ENCODE measurements at regions not wholly inside any gene's neighbourhood (a gene's known extent, or its start where the extent isn't known, plus 50 kb on each side); places are given as distances from the start of the nearest gene placed in this dataset.

DNA sequence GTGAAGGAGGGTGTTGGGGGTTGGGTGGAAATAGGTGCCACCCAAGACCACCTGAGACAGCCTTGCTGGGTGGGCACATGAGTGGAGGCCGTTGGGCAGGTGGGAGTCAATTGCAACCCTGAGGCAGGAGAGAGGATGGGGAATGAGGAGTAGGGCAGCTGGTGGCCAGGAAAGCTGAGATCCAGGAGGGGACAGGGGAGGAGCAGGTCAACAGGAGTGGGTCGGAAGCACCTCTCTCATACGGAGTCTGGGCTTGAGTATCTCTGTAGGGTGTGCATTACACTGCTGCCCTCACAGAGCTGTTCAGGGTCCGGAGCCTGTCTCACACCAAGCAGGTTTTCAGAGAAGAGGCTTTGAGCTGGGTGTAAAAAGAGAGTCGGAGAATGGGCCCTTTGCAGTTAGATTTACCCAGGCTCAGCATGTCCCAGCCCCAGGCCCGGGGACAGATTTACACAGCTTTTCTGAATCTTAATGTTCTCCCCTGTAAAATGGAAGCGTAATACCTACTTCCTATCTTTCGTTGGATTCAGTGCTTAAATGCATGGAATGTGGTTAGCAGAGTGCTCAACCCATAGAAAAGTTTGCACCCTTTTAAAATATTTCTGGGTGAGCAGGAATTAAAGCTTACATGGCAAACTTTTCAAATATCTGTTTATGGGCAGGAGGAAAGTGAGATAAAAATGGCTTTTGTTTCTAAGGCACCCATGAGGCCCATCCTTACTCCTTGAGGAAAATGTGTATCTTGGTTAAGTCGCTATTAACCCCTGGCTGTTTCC lies 144.0 kb upstream of the MYCN start:
- no peak for DNase-seq

DNA sequence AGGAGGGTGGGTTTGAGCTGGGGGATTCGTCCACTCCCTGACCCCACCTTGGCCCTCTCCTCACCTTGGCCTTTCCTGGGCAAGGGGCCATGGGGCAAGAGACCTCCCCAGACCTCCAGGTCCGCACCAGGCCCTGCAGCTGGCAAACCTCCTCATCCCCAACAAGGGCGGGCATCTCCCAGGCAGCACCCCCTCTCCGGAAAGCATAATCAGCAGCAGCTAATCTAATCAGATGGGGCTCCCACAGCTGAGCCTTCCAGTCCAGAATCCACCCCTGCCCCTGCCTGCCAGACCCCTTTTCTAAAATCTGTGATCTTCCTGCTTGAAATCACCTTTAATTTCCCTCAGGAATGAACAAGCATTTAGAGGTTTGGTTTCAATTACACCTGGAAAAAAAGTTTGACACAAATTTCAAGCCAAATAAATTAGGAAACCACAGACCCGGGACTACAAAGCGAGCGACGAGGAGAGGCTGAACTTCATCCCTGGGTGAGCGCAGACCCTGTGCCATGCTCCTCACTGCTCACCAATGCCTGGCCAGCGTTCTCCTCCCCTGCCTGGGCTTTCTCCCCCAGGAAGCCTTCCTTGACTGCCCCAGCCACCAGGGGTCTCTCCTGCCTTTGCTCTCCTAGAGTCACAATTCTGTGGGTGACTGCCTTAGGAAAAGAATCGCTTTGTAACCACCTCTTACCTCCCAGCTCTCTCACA lies 143.0 kb upstream of the MYCN start:
- DNase-seq: peak; percentile 74

DNA sequence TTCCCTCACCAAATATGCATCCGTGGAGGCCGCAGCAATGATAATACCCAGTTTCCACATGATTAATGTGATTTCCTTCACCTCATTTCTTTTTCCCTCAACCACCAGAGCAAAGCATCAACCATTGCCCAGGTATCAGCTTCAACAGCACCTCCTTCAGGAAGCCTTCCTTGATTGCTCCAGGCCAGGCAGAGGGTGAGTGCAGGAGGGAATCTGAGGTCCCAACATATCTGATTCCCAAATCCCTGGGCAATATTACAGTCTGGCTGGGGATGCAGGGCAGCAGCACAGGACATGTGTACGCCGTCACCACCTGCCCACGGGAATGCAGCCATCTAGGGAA lies 142.4 kb upstream of the MYCN start:
- no peak for DNase-seq

DNA sequence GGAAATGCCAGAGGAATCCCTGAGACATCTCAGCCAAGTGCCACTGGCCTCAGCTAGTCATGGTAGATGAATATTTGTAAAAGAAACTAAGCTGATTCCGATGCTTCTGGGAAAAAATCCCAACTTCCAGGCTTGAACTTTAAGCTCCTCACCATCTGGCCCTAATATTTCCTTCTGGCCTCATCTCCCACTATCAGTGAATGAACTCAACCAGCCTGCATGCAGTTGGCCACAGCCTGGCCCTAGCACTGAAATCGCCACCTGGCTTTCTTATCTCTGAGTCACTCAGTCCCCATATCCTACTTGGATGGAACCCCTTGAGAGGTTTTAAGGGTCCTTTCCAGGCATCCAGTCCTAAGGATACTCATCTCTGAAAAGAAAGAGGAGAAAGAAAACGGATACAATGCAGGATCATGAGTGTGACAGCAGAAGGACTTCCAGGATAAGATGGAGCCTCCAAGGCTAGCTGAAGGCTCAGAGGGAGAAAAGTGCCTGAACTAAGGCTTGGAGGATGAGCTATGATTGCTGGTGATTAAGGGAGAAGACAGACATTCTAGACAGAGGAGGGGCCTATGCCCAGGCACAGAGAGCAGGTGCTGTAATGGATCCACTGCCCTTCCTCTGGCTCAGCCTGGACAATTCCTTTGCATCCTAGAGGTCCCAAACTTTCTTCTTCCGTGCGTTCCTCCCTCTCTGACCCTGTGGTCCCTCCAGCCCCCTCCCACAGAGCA lies 141.5 kb upstream of the MYCN start:
- DNase-seq: peak; percentile 80

DNA sequence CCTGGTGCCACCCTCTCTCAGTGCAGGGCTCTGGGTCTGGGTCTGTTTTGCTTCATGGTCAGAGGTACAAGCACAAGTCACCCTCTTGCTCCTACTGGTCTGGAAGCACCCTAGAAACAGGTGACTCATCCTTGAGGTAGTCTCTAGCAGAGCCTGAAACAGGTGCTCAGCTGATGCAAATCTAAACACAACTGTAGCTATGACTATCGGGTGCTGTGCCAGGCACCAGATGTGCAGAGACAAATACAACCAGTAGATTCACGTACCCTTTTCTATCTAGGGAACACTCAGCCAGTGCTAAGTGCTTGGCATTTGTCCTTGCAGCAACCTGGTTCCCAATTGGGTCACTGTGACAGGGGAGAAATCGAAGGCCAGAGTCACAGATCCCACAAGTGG lies 140.9 kb upstream of the MYCN start:
- no peak for DNase-seq

DNA sequence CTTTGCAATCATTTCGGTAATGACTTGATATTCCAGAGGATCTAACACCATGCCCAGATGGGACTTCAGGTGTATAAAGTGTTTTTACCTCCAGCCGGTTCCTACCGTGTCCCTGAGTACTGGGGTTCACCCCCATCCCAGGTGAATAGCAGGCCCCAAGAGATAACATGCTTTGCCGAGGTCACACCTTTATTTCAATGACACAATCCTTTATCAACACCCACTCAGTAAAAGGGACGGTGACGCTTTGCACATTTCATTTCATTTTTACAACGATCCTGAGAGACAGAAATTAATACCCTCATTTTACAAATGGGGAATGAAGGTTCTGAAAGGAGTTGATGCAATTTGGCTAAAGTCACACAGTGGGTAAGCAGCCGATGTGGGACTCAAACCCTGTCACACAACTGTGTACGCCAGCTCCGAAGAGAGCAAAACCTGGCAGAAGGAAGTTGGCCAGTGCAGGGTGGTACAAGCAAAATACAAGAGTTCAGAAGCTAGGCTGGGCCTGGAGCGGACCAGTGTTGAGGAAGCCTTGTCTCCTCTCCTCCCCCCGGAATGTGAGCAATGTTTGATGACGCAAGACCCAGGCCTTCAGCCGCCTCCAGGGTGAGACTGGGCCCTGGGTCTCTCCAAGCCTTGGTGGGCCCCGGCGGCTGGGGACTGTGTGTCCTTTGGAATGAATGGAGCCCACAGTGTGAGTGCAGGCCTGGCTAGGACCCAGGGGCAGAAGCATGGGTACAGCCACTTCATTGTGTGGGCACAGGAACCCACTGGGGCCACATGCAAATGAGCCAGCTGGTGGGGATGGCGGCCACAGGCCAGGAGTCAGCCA lies 139.6 kb upstream of the MYCN start:
- DNase-seq: no peak

DNA sequence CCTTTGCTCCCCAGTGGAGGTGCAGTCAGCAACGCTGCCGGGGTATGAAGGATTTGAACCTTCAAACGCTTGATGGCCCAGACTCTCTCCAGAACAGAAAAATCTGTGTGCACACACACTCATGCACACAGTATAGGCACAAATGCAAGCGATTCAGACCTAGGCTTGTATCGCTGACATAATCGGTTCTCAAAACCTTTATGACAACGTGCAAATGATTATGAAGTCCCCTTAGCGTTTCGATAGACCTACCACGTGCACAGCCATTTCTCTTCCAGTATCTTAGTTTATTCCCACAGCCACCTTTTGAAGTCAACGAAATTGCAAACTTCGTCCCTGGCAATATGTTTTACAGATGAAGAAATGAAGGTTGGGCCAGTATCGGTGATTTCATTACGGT lies 138.9 kb upstream of the MYCN start:
- no peak for DNase-seq

DNA sequence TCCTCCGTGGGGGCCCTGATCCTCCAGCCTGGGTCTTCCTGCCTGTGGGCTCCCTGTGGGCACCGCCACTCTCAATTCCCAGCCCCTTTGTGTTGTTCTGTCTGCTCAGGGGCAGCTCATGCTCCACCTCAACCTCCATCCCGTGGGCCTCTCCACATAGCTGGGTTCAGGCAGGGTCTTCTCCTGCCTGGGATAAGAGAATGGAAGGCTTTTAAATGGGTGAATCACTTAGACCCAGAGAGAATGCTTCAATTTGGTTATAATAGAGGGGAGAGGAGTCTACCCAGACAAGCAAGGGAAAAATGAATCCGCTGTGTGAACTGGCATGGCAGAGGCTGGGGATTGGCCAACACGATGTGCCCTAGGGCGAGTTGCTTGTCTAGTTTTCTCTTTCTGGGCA lies 138.4 kb upstream of the MYCN start:
- no peak for DNase-seq

DNA sequence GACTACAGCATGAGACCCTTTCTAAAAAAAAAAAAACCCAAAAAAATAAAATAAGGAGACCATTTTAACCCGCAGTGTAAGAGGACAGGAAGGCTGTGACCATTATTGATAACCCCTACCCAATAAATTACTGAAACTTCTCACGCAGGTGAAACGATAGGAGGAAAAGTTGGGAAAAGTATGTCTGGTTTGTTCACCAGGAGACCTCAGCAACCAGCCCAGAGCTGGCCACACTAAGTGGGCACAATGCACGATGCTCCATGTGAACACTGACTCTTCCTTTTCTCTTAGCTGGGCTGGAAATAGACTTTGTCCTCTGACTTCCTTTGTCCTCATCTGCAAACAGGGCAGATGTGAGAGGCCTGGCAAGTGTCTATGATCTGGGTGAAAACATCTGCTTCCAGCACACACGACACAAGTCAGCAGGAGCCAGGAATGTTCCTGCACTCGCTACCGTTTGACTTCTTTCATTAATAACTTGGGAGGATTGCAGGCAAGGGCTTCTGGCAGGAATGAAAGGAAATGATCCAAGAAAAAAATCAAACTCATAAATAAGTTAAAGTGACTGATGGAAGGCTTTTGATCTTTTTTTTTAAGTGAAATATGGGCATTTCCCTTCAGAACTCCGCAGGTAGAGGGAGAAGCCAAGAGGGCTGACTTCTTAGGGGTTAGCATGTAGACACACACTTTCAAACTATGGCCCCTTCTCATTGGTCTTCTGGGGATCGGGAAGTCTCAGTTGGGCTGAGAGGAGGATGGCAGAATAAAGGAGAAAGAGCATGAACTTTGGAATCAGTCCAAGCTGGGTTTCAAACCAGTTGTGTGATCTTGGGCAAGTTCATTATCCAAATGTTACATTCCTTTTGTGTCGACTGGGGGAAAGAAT lies 137.4 kb upstream of the MYCN start:
- no peak for DNase-seq

DNA sequence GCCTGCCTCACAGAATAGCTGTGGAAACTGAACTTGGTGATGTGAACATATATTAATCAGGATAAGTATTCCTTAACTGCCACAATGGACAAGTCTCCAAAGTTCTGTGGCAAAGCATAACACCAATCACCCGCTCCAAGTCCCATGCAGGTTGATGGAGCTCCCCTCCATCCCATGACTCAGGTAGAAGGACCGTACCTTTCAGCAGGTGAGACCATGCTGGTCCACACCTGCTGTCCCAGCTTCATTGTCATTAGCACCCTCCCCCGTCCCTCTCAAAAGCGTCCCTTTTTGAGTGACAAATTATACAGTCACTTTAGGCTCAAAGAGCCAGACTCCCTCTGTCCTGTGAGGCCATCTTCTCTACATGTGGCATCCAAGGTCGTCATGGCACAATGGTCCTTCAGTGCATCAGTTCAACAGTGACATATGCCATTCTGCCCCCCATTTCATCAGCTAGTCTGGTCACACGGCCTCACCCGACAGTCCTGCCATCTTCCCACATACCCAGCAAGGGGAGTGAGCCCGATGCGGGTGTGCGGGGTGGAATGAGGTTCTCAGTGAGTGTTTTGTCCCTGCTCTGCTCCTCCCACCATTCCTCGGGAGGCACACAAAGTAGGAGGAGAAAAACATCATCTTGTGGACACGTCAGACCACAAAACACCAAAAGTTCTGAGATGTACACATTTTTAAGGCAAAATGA lies 136.7 kb upstream of the MYCN start:
- DNase-seq: no peak

DNA sequence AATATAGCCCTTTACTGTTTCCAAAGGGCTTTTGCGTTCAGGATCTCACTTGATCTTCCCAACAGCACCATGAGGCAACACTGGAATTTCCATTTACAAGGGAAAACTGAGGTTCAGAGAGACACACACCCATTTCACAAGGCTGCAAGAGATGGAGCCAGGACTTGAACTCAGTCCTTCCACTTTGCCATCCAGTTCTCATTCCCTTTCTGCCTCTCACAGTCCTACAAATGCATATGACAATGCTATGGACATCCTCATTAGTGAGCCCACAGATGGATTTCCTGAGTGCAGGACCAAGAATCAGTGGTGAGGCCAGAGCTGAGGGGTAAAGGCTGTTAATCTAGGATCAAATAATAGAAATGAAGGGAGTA lies 136.1 kb upstream of the MYCN start:
- DNase-seq: no peak

DNA sequence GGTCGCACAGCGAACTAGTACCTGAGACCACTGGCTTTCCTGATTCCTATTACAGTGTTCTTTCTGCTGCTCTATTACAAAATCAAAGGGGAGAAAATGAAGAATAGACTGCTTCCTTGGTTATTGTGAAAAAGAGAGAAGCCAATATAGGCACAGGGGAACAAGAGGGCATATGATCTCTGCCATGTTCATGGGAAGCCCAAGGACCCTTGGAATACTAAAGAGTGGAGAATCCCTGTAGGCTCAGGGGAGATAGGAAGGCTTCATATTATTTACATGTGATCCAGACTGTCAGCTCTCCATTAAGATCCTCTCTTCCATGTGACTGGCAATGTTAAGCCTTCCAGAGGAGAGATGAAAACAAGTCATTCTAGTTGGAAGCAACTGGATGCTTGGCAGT lies 135.7 kb upstream of the MYCN start:
- no peak for DNase-seq

DNA sequence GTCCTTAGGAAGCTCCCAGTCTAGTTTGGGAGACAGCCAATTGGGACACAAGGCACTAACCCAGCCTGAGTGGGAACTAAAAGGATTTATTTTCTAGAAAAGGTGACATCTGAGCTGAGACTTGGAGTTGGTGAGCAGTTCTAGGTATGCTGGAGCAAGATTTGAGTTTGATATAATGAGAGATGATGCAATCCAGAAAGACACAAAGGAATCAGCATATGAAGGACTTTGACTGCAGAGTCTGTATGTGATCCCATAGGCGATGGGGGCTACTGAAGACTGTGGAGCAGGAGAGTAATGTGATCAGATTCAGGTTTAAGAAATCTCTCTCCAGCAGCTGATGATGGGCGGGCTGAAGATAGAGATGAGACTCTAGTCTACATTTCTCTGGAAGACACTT lies 135.1 kb upstream of the MYCN start:
- no peak for DNase-seq

DNA sequence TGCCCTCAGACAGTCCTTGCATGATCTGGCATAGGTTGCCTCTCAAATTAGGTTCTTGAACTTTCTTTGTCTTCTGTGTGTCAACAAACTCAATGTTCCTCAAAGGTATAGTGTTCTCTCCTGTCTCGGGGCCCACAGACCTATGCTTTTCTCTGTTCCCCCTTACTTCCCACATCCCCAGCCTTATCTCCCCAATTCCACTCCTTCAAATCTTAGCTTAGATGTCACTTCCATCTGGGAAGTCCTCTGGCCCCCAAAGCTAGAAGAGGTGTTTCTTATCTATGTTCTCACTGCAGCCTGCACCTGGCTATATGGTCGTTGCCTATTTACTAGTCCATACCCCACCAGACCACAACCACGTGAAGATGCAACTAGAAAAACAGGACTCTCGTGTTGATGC lies 134.6 kb upstream of the MYCN start:
- no peak for DNase-seq

DNA sequence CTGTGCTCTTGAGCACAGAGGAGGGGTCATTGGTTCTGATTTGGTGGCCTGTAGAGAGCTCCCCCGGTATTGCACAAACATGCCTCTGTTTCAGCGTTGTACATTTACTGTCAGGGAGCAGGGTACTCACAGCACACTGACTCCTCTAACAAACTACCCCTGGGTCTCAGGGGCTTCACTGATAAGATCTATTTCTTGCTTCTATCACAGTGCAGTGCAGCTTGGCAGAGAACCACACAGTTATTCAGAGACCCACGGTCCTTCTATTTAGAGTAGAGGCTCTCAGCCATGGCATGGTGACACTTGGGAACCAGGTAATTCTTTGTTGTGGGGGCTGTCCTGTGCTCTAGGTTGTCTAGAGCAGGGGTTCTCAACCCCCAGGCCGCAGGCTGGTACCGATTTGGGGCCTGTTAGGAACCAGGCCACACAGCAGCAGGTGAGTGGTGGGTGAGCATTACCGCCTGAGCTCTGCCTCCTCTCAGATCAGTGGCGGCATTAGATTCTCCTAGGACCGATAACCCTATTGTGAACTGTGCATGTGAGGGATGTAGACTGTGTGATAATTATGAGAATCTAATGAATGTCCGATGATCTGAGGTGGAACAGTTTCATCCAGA lies 133.4 kb upstream of the MYCN start:
- DNase-seq: no peak

DNA sequence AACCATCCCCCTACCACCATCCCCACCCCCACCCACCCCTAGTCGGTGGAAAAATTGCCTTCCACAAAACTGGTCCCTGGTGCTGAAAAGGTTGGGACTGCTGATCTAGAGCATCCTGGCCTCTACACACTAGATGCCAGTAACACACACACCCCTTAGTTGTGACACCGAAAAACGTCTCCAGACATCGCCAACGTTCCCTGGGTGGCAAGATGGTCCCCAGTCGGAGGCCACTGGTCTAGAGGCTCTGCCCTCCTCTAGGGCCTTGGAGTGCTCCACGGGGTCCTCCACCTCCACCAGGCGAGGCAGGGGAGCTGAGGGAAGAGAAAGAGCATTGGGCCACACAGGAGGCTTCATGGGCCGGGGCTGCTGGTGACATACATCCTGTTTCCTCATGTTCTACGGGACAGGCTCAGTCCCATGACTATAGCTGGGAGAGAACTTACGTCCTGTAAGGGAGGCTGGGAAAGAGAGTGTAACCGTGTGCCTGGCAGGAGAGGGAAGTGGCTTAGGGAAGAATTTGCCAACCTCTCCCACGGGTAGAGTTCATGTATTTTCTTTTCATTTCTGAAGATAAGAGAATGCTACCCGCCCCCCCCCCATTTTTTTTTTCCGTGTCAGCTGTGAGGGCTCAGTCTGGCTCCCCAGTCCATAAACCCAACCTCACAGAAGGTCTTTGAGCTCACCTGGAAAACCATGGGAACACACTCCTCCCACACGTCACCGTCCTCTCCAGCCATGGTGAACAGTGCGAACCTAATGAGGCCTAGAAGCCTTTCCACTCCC lies 132.7 kb upstream of the MYCN start:
- DNase-seq: no peak

DNA sequence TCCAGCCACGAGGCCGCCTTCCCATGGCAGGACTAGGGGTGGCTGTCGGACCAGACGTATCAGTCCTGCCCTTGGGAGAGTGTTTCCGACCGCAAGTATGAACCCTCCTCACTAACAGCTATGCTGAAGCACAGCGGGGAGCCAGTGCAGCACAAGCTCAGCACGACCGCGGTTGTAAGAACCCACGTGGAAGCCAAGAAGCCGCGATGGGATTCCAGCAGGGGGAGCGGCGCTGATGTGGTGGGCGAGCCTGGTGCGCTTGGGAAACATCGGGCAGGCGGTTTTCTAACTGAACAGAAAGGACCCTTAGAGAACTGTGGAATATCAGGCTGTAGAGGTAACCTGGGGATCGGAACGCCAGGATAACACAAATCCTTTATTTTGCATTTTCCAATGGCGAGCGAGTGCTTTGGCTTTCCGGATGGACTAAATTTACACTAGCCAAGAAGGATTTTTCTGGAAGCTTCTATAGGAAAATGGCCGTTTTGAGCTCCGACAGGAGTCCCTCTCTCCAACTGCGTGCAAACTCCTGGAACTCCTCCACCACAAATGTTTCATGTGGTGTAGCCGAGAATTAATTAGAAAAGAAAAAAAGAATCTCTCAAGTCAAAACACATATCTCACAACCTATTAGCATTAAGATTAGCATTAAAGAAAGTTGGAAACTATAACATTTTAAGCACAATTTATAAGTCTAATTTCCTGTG lies 132.0 kb upstream of the MYCN start:
- DNase-seq: no peak

DNA sequence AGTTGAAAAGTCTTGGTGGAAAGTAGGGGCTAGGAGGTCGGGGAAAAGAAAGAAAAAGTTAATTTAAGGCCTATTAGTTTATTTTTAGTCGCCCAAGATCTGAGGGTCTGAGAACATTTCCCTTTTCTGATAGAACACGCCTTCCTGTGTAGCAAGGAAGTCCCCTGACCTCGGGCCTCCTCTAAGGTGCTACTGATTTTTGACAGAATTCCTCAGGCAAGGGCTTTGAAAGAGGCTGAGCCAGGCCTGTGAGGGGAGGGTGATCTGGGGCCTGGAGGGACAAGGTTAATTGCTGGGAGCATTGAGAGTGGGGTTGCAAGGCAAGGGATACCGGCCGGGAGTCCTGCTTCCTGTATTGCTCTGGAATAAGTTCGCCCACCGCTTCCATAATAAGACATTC lies 131.4 kb upstream of the MYCN start:
- DNase-seq: no peak

DNA sequence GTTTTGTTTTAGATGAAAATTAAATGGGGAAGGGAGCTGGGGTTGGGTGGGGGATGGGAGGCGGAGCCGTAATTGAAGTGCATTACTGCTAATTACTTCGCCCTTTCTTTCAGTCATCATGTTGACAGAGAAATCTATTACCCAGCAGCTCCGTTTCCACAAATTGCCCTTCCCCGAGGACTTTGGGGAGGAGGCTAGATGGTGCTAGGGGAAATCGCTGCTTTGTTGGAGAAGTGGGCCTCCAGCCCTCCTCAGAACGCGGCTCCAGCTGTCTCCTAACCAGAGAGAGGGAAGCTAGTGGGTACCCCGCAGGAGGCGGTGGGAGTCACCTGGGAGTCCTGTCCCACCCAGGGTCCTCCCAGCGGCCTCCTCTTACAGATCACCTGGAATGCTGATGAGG lies 130.9 kb upstream of the MYCN start:
- no peak for DNase-seq

All from NCI-H82 (cell line).